H1 (cell line): ENCODE measurements at regions not wholly inside any gene's neighbourhood (a gene's known extent, or its start where the extent isn't known, plus 50 kb on each side); places are given as distances from the start of the nearest gene placed in this dataset.

Experiments used
- CTCF ChIA-PET: fragments of 300-600 bp; sonication (Branson Sonifier 250); formaldehyde crosslinking; loops from one replicate; lab custom pipeline; 2021; ENCODE audit not compliant: partially characterized antibody; lab: Charles Lee
- POLR2A ChIA-PET: fragments of 300-600 bp; sonication (Branson Sonifier 250); formaldehyde crosslinking; loops from one replicate; lab custom pipeline; 2021; ENCODE audit warnings: inconsistent platforms; ENCODE audit not compliant: partially characterized antibody; lab: Charles Lee
- DNase-seq, 2 experiments: peaks; one replicate each; pipeline versions ENCODE4 v3.0.0 to v3.0.0-alpha.2; 2010 to 2022; ENCODE audit warnings: low spot score in 2 of 2, low read depth in 1 of 2, mixed read lengths in 1 of 2
- FAIRE-seq: peaks from 2 replicates; lab custom pipeline; 2011; peaks lifted over from hg19 to GRCh38; lab: Jason Lieb, UNC
- H2AFZ ChIP-seq: 2 replicates; pipeline ENCODE4 v1.8.1; 2012; ENCODE audit warnings: low read length, inconsistent platforms
- H2AK5ac ChIP-seq: 2 replicates; pipeline ENCODE4 v1.6.1; 2013; ENCODE audit warnings: low read depth, low read length
- H2BK120ac ChIP-seq: replicated peaks from 2 replicates; pipeline ENCODE3; 2013; ENCODE audit warnings: low read depth, low read length, inconsistent platforms
- H2BK12ac ChIP-seq: 2 replicates; pipeline ENCODE4 v1.6.1; 2013; ENCODE audit warnings: low read depth, low read length
- H2BK15ac ChIP-seq: 2 replicates; pipeline ENCODE4 v1.6.1; 2013; ENCODE audit warnings: low read length
- H2BK20ac ChIP-seq: 2 replicates; pipeline ENCODE4 v1.6.1; 2013; ENCODE audit warnings: low read length
- H2BK5ac ChIP-seq: 2 replicates; pipeline ENCODE4 v1.6.1; 2013; ENCODE audit warnings: low read depth, low read length
- H3K14ac ChIP-seq: 2 replicates; pipeline ENCODE4 v1.6.1; 2013; ENCODE audit warnings: inconsistent platforms; ENCODE audit not compliant: insufficient read length
- H3K18ac ChIP-seq: 2 replicates; pipeline ENCODE4 v1.6.1; 2013; ENCODE audit warnings: low read length; ENCODE audit errors: extremely low read depth
- H3K23ac ChIP-seq: 2 replicates; pipeline ENCODE4 v1.6.1; 2013; ENCODE audit warnings: inconsistent platforms; ENCODE audit not compliant: insufficient read length
- H3K23me2 ChIP-seq: 2 replicates; pipeline ENCODE4 v1.6.1; 2013; ENCODE audit warnings: low read depth, low read length
- H3K27ac ChIP-seq: 2 replicates; pipeline ENCODE4 v1.6.1; 2011; ENCODE audit warnings: low read depth, low read length, inconsistent platforms
- H3K27me3 ChIP-seq, 4 experiments: replicated peaks in 1 of 4; 1 replicate in 1 of 4; 2 replicates in 3 of 4; pipeline versions ENCODE4 v1.6.1 to v1.8.1; 2011 to 2013; ENCODE audit warnings: low read length in 3 of 4, mild to moderate bottlenecking in 3 of 4, inconsistent platforms in 2 of 4, mixed read lengths in 2 of 4, moderate library complexity in 1 of 4; ENCODE audit not compliant: control insufficient read depth in 3 of 4, insufficient read depth in 3 of 4; ENCODE audit errors: extremely low read depth in 1 of 4
- H3K36me3 ChIP-seq, 4 experiments: 2 replicates each; pipeline versions ENCODE4 v1.6.1 to v1.8.1; 2011 to 2013; ENCODE audit warnings: mild to moderate bottlenecking in 4 of 4, low read length in 3 of 4, moderate library complexity in 2 of 4, control low read depth in 1 of 4, inconsistent platforms in 1 of 4; ENCODE audit not compliant: insufficient read depth in 4 of 4, control insufficient read depth in 2 of 4
- H3K4ac ChIP-seq: replicated peaks from 2 replicates; pipeline ENCODE3; 2013; ENCODE audit warnings: low read length, low read depth, mixed read lengths, inconsistent platforms; ENCODE audit not compliant: insufficient read length
- H3K4me1 ChIP-seq, 4 experiments: replicated peaks in 1 of 4; 1 replicate in 1 of 4; 2 replicates in 3 of 4; pipeline versions ENCODE4 v1.6.1 to v1.8.1; 2011 to 2013; ENCODE audit warnings: low read length in 3 of 4, inconsistent platforms in 2 of 4, mixed read lengths in 1 of 4; ENCODE audit not compliant: insufficient read depth in 4 of 4, control insufficient read depth in 3 of 4
- H3K4me2 ChIP-seq, 2 experiments: 2 replicates each; pipeline versions ENCODE4 v1.6.1 to v1.8.1; 2011 to 2013; ENCODE audit warnings: low read depth in 2 of 2, low read length in 2 of 2, control low read depth in 1 of 2, inconsistent platforms in 1 of 2, mild to moderate bottlenecking in 1 of 2; ENCODE audit not compliant: insufficient read depth in 1 of 2
- H3K4me3 ChIP-seq, 4 experiments: fragments of 200-600, 300-600 bp in 1 of 4; sonication (generic), shearing (Covaris generic), sonication (Bioruptor Twin) in 1 of 4; 2 replicates each; pipeline versions ENCODE4 v1.5.1 to v1.8.1; 2011 to 2016; ENCODE audit warnings: low read length in 4 of 4, low read depth in 3 of 4, control low read depth in 2 of 4, inconsistent platforms in 2 of 4, mild to moderate bottlenecking in 2 of 4, mixed read lengths in 1 of 4, moderate library complexity in 1 of 4; ENCODE audit not compliant: insufficient read depth in 2 of 4; ENCODE audit errors: extremely low read depth in 1 of 4
- H3K56ac ChIP-seq: replicated peaks from 2 replicates; pipeline ENCODE3; 2013; ENCODE audit warnings: low read depth, mild to moderate bottlenecking, mixed read lengths, low read length, inconsistent platforms; ENCODE audit not compliant: insufficient read length
- H3K79me1 ChIP-seq: 2 replicates; pipeline ENCODE4 v1.6.1; 2013; ENCODE audit warnings: low read depth, low read length, control low read depth
- H3K79me2 ChIP-seq, 2 experiments: 2 replicates each; pipeline versions ENCODE4 v1.6.1 to v1.8.1; 2012 to 2013; ENCODE audit warnings: low read length in 2 of 2, mild to moderate bottlenecking in 2 of 2, inconsistent platforms in 1 of 2; ENCODE audit not compliant: insufficient read depth in 2 of 2, control insufficient read depth in 1 of 2
- H3K9ac ChIP-seq, 4 experiments: replicated peaks in 1 of 4; 1 replicate in 1 of 4; 2 replicates in 3 of 4; pipeline versions ENCODE4 v1.6.1 to v1.8.1; 2011 to 2013; ENCODE audit warnings: low read depth in 3 of 4, low read length in 3 of 4, control low read depth in 2 of 4, mild to moderate bottlenecking in 2 of 4, moderate library complexity in 2 of 4, inconsistent platforms in 1 of 4; ENCODE audit errors: extremely low read depth in 1 of 4
- H3K9me3 ChIP-seq, 2 experiments: 2 replicates each; pipeline versions ENCODE4 v1.6.1 to v1.8.1; 2012 to 2013; ENCODE audit warnings: mild to moderate bottlenecking in 2 of 2, moderate library complexity in 2 of 2, control low read depth in 1 of 2, inconsistent platforms in 1 of 2, low read depth in 1 of 2, low read length in 1 of 2, mixed read lengths in 1 of 2; ENCODE audit not compliant: insufficient read depth in 2 of 2
- H4K20me1 ChIP-seq, 2 experiments: replicated peaks in 1 of 2; 2 replicates each; pipeline versions ENCODE3 to v1.8.1; 2011 to 2013; ENCODE audit warnings: inconsistent platforms in 2 of 2, low read length in 2 of 2, mild to moderate bottlenecking in 1 of 2; ENCODE audit not compliant: insufficient read depth in 2 of 2, control insufficient read depth in 1 of 2
- H4K5ac ChIP-seq: 2 replicates; pipeline ENCODE4 v1.6.1; 2013; ENCODE audit warnings: low read length, low read depth, mixed read lengths, inconsistent platforms; ENCODE audit not compliant: insufficient read length
- H4K8ac ChIP-seq: 2 replicates; pipeline ENCODE4 v1.8.0; 2013; ENCODE audit warnings: mild to moderate bottlenecking, moderate library complexity, low read length, inconsistent platforms; ENCODE audit not compliant: insufficient read depth; ENCODE audit errors: extremely low read depth
- H4K91ac ChIP-seq: replicated peaks from 2 replicates; pipeline ENCODE3; 2013; ENCODE audit warnings: low read length, mixed read lengths, inconsistent platforms; ENCODE audit not compliant: insufficient read length
- ASH2L ChIP-seq: fragments of 200-600, 300-600 bp; sonication (generic); IDR thresholded peaks from one replicate; pipeline ENCODE4 v1.7.1; 2017; ENCODE audit warnings: low read length
- CEBPB ChIP-seq: IDR thresholded peaks from 2 replicates; pipeline ENCODE4 v1.6.1; 2012; ENCODE audit warnings: low read depth, low read length
- CHD1 ChIP-seq: IDR thresholded peaks from 2 replicates; pipeline ENCODE4 v1.6.1; 2012; ENCODE audit warnings: low read depth, low read length, improper control_type of control experiment
- NANOG ChIP-seq: IDR thresholded peaks from 2 replicates; pipeline ENCODE4 v1.6.1; 2011; ENCODE audit warnings: low read length, low read depth, mild to moderate bottlenecking, inconsistent platforms; ENCODE audit not compliant: insufficient read depth, poor library complexity, severe bottlenecking
- NRF1 ChIP-seq: IDR thresholded peaks from 2 replicates; pipeline ENCODE4 v1.6.1; 2011; ENCODE audit warnings: mild to moderate bottlenecking, low read depth, low read length, improper control_type of control experiment
- SP1 ChIP-seq: IDR thresholded peaks from 2 replicates; pipeline ENCODE4 v1.6.1; 2011; ENCODE audit warnings: low read depth, low read length
- TEAD4 ChIP-seq: IDR thresholded peaks from 2 replicates; pipeline ENCODE4 v1.6.1; 2012; ENCODE audit warnings: low read depth, low read length, inconsistent platforms, mixed read lengths
- ZNF274 ChIP-seq: IDR thresholded peaks from 2 replicates; pipeline ENCODE4 v1.7.0; 2012; ENCODE audit warnings: low read length, borderline replicate concordance; ENCODE audit errors: extremely low read depth
- WGBS, 2 experiments: shearing (Covaris generic) in 1 of 2; methylation state at CpG; one replicate each; pipeline versions ENCODE4 v1.1.6 to v1.1.7; 2013 to 2015; ENCODE audit warnings: low lambda C conversion rate in 2 of 2, mixed read lengths in 2 of 2, inconsistent platforms in 1 of 2, low coverage in 1 of 2, missing lambda C conversion rate in 1 of 2; ENCODE audit not compliant: insufficient replicate concordance in 2 of 2, insufficient coverage in 1 of 2, insufficient read length in 1 of 2; ENCODE audit errors: extremely low coverage in 1 of 2, missing lambda C conversion rate in 1 of 2; 5-methylcytosine and 5-hydroxymethylcytosine counted together
- TF ChIP-seq, protein P1 (sequence below): IDR thresholded peaks from 2 replicates; pipeline ENCODE4 v1.6.1; 2011; ENCODE audit warnings: low read depth, mild to moderate bottlenecking, low read length; ENCODE audit not compliant: insufficient read depth

DNA sequence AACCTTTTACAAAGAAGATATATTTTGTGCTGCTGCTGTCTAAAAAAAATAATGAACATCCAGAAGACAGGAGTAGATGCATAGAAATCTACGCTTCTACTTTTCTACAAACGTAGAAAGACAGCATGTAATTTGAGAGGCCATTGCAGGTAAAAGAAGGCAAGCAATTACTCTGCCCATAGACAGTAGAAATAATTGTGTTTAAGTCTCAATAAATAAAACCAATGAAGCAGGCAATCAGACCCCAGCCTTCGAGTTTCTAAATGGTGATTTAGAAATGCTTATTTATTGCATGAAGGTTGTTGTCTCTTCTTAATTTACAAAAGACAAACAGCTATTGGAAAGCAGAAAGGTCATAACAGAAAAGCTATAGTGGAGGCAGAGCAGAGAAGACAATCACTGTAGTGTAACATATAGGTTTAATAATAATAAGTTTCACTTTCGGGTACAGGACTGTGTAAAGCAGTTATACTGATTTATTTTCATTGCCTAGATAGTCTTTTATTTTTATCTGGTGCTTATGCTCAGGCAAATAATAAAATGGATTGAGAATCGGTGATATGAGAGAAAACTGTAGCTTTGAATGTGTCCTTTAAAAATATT lies 123.0 kb upstream of the TACR3 start:
- H2AFZ ChIP-seq: no peak overlapping the region
- ChIA-PET POLR2A (no interaction called here), CTCF (no interaction called here)
- H3K4me2 ChIP-seq: no peak overlapping the region
- no peak overlapping the region for H4K5ac ChIP-seq
- H3K79me2 ChIP-seq: no peaks in the 10 kb centered on the region
- H4K8ac ChIP-seq: no peak overlapping the region
- DNase-seq (no peak), FAIRE-seq (no peak)
- H3K23me2 ChIP-seq: no peaks in the 10 kb centered on the region
- WGBS, 2 experiments: 84% methylated on average over 5 of the region's 5 CpGs; no CpG with 5 or more reads in 1 of the 2 experiments
- no peak overlapping the region for H2BK15ac ChIP-seq
- H2AK5ac ChIP-seq: no peak overlapping the region
- no peak overlapping the region for H3K14ac ChIP-seq
- no peak overlapping the region for H4K91ac ChIP-seq
- TF ChIP-seq NRF1 (no peak), CEBPB (no peak), SP1 (no peak), NANOG (no peak), CHD1 (no peak), ZNF274 (no peak), TEAD4 (no peak), ASH2L (no peak)
- TF ChIP-seq, protein P1, sequence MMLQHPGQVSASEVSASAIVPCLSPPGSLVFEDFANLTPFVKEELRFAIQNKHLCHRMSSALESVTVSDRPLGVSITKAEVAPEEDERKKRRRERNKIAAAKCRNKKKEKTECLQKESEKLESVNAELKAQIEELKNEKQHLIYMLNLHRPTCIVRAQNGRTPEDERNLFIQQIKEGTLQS: no peak
- no peak overlapping the region for H3K27ac ChIP-seq
- H3K79me1 ChIP-seq: no peaks in the 10 kb centered on the region
- no peak overlapping the region for H2BK5ac ChIP-seq
- H3K9me3 ChIP-seq: no peaks in the 10 kb centered on the region
- no peaks in the 10 kb centered on the region for H4K20me1 ChIP-seq
- no peaks in the 10 kb centered on the region for H3K36me3 ChIP-seq
- no peak overlapping the region for H3K23ac ChIP-seq
- H2BK12ac ChIP-seq: no peak overlapping the region
- no peaks in the 10 kb centered on the region for H3K4me1 ChIP-seq
- no peak overlapping the region for H3K4ac ChIP-seq
- H2BK20ac ChIP-seq: no peak overlapping the region
- no peak overlapping the region for H3K18ac ChIP-seq
- H3K56ac ChIP-seq: no peak overlapping the region
- H3K4me3 ChIP-seq: no peak overlapping the region
- no peak overlapping the region for H2BK120ac ChIP-seq
- no peaks in the 10 kb centered on the region for H3K27me3 ChIP-seq
- no peak overlapping the region for H3K9ac ChIP-seq
